Gastrocnemius medialis (tissue), 4 donors: ENCODE measurements at regions not wholly inside any gene's neighbourhood (a gene's known extent, or its start where the extent isn't known, plus 50 kb on each side); places are given as distances from the start of the nearest gene placed in this dataset.

ENCODE experiments used
- POLR2A ChIP-seq, 2 donors: fragments of 450-650 bp; IDR thresholded peaks; one replicate each; pipeline ENCODE4 v1.6.1; 2017; ENCODE audit warnings: antibody characterized with exemption in 2 of 2, mild to moderate bottlenecking in 2 of 2, moderate library complexity in 2 of 2
- TF ChIP-seq, protein P1 (sequence below), 5 experiments: fragments of 450-650 bp in 3 of 5; fragments of 200-600 bp in 2 of 5; sonication (generic) in 2 of 5; IDR thresholded peaks in 4 of 5; conservative IDR thresholded peaks in 1 of 5; 1 replicate in 4 of 5; 2 replicates in 1 of 5; pipeline ENCODE4 v1.5.1; 2016 to 2019; ENCODE audit warnings: antibody characterized with exemption in 5 of 5, mild to moderate bottlenecking in 3 of 5, moderate library complexity in 3 of 5

- TF ChIP-seq, protein P1, sequence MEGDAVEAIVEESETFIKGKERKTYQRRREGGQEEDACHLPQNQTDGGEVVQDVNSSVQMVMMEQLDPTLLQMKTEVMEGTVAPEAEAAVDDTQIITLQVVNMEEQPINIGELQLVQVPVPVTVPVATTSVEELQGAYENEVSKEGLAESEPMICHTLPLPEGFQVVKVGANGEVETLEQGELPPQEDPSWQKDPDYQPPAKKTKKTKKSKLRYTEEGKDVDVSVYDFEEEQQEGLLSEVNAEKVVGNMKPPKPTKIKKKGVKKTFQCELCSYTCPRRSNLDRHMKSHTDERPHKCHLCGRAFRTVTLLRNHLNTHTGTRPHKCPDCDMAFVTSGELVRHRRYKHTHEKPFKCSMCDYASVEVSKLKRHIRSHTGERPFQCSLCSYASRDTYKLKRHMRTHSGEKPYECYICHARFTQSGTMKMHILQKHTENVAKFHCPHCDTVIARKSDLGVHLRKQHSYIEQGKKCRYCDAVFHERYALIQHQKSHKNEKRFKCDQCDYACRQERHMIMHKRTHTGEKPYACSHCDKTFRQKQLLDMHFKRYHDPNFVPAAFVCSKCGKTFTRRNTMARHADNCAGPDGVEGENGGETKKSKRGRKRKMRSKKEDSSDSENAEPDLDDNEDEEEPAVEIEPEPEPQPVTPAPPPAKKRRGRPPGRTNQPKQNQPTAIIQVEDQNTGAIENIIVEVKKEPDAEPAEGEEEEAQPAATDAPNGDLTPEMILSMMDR (IDR thresholded peaks at IDR 0.05 in 4 of 5, conservative IDR thresholded peaks at IDR 0.05 in 1 of 5), result no peak
- no peak for TF ChIP-seq POLR2A (IDR thresholded peaks at IDR 0.05)
These were observed 531.2 kb upstream of the CCDC196 start for GRCh38 chr14:65954942-65955341.
